BJ (cell line): ENCODE measurements at regions not wholly inside any gene's neighbourhood (a gene's known extent, or its start where the extent isn't known, plus 50 kb on each side); places are given as distances from the start of the nearest gene placed in this dataset.
"Not testable (repeated sequence)": the region's sequence is repeated elsewhere in the genome, so short reads cannot be mapped to it uniquely, and the experiment has no call there.

ENCODE experiments used
- CTCF ChIA-PET: fragments of 350-600 bp; formaldehyde crosslinking; extraction: SDS; loops from one replicate; lab custom pipeline; 2021; ENCODE audit warnings: antibody characterized with exemption, inconsistent platforms; lab: Yijun Ruan, JAX
- POLR2A ChIA-PET: fragments of 300-600 bp; sonication (Branson Sonifier 250); formaldehyde crosslinking; extraction: SDS; loops from one replicate; lab custom pipeline; 2021; ENCODE audit warnings: antibody characterized with exemption; lab: Charles Lee
- DNase-seq: peaks from one replicate; pipeline ENCODE4 v3.0.0-alpha.2; 2011; ENCODE audit warnings: low read depth
- H3K27me3 ChIP-seq: 2 replicates; pipeline ENCODE4 v1.6.0; 2011; ENCODE audit warnings: low read length; ENCODE audit not compliant: control insufficient read depth, insufficient read depth
- H3K36me3 ChIP-seq: 2 replicates; pipeline ENCODE4 v1.5.1; 2011; ENCODE audit warnings: low read length; ENCODE audit not compliant: control insufficient read depth, insufficient read depth
- H3K4me3 ChIP-seq: 2 replicates; pipeline ENCODE4 v1.5.1; 2011; ENCODE audit warnings: low read depth, mild to moderate bottlenecking, control low read depth, low read length
- CTCF ChIP-seq: IDR thresholded peaks from 2 replicates; pipeline ENCODE4 v1.5.1; 2011; ENCODE audit warnings: low read depth, mild to moderate bottlenecking, control low read depth, inconsistent platforms, low read length, moderate library complexity; ENCODE audit not compliant: insufficient read depth

GRCh38 chr4:170202721-170203120, 113.0 kb upstream of the AADAT start:
- TF ChIP-seq CTCF: no peak
- Histone ChIP-seq H3K36me3 (no peaks in the 10 kb centered on the region), H3K27me3 (no peaks in the 10 kb centered on the region), H3K4me3 (no peak overlapping the region)
- ChIA-PET CTCF (no interaction called here), POLR2A (no interaction called here)
- DNase-seq: no peak

- Histone ChIP-seq H3K4me3 (no peak overlapping the region), H3K36me3 (no peaks in the 10 kb centered on the region), H3K27me3 (no peaks in the 10 kb centered on the region)
- ChIA-PET POLR2A (no interaction called here), CTCF (interaction anchor here (0.6 kb wide), 1 partner anchor 264 kb away, joined by 5 read pairs; no protein-coding TSS in a partner anchor)
- no peak for DNase-seq
- no peak for TF ChIP-seq CTCF
Observed at GRCh38 chr4:170198747-170199146, 109.0 kb upstream of the AADAT start.

- CTCF ChIA-PET, POLR2A ChIA-PET: not testable (repeated sequence)
Observed at GRCh38 chr4:170194794-170195193, 105.0 kb upstream of the AADAT start.

GRCh38 chr4:170193496-170193895, 103.7 kb upstream of the AADAT start:
- ChIA-PET POLR2A (no interaction called here), CTCF (no interaction called here)
- no peaks in the 10 kb centered on the region for H3K27me3 ChIP-seq
- no peak for TF ChIP-seq CTCF
- no peak for DNase-seq
- H3K4me3 ChIP-seq: no peak overlapping the region
- no peaks in the 10 kb centered on the region for H3K36me3 ChIP-seq

More at GRCh38 chr4:170194794-170195193, 105.0 kb upstream of the AADAT start:
- not testable (repeated sequence) for H3K36me3 ChIP-seq, H3K4me3 ChIP-seq, DNase-seq, H3K27me3 ChIP-seq

- no peak for DNase-seq
- ChIA-PET CTCF (no interaction called here), POLR2A (no interaction called here)
- Histone ChIP-seq H3K4me3 (no peak overlapping the region), H3K27me3 (no peaks in the 10 kb centered on the region), H3K36me3 (no peaks in the 10 kb centered on the region)
- no peak for TF ChIP-seq CTCF
Observed at GRCh38 chr4:170190265-170190664, 100.5 kb upstream of the AADAT start.

GRCh38 chr4:170170861-170171260, 81.1 kb upstream of the AADAT start:
- DNase-seq: no peak
- ChIA-PET CTCF (no interaction called here), POLR2A (no interaction called here)
- TF ChIP-seq CTCF: no peak
- H3K36me3 ChIP-seq: no peaks in the 10 kb centered on the region
- H3K27me3 ChIP-seq: no peaks in the 10 kb centered on the region
- H3K4me3 ChIP-seq: no peak overlapping the region
